ENCODE measurements at regions not wholly inside any gene's neighbourhood (a gene's known extent, or its start where the extent isn't known, plus 50 kb on each side); places are given as distances from the start of the nearest gene placed in this dataset.

DNA sequence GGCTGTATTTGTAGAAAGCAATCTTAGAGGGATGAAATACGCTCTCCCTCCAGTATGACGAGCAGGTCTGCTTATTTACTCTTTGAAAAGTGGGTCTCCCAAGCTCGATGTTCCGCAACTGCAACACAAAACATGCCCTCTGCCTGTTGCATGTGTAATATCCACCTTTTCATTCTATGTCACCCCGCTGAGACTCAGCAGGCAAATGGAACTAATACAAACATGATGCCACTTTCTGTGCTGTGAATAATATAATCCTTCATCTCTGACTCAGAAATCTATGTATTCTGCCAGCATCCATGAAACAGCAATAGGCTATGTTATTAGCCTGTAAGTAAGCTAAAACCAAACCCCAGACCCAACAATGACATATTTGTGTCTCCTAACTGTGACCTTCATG is 200.8 kb upstream of the TMCO5A start:
- TF ChIP-seq CTCF (IDR thresholded peaks at IDR 0.05) = no peak
- Histone ChIP-seq H3K4me1 (ENCODE audit: control insufficient read depth in 1 of 2, low read depth in 2 of 2) (no peaks in the 10 kb centered on the region), H3K9me3 (no peaks in the 10 kb centered on the region), H3K36me3 (no peaks in the 10 kb centered on the region), H3K27ac (no peak overlapping the region), H3K4me3 (no peak overlapping the region), H3K27me3 (replicated peaks; ENCODE audit: insufficient read depth) (no peaks in the 10 kb centered on the region)
- no peak for DNase-seq (ENCODE audit: low spot score)
- ATAC-seq (ENCODE audit: insufficient number of reproducible peaks, low FRiP score, low read depth) = no peak

DNA sequence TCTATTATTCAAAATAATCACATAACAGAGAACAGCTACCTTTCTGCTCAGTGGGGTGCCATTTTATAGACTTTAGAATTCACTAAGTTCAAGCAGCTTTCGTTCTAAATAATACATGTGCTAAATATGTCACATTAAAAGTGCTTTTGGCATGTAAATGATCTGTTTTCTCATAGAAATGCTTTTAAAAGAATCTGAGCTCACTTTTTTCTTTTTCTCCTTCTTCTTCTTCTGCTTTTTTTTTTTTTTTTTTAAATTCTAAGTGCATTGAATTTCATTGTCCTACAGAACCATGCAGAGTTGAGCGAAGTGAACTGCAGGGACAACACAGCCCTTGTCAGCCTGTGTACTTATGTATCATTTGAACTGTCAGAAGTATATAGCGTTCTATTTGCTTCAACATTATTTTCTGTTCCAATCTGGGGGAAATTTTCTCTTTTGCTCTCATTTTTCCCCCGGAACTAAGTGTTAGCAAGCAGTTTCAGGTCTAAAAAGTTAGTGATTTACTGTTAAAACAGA is 193.8 kb upstream of the TMCO5A start:
- DNase-seq (ENCODE audit: low spot score) (no peak), ATAC-seq (ENCODE audit: insufficient number of reproducible peaks, low FRiP score, low read depth) (no peak)
- no peaks in the 10 kb centered on the region for H3K36me3 ChIP-seq
- H3K27me3 ChIP-seq (replicated peaks; ENCODE audit: insufficient read depth) = no peaks in the 10 kb centered on the region
- H3K27ac ChIP-seq = no peak overlapping the region
- no peaks in the 10 kb centered on the region for H3K9me3 ChIP-seq
- no peak for TF ChIP-seq CTCF (IDR thresholded peaks at IDR 0.05)
- H3K4me1 ChIP-seq (ENCODE audit: control insufficient read depth in 1 of 2, low read depth in 2 of 2) = no peaks in the 10 kb centered on the region
- H3K4me3 ChIP-seq = no peak overlapping the region

DNA sequence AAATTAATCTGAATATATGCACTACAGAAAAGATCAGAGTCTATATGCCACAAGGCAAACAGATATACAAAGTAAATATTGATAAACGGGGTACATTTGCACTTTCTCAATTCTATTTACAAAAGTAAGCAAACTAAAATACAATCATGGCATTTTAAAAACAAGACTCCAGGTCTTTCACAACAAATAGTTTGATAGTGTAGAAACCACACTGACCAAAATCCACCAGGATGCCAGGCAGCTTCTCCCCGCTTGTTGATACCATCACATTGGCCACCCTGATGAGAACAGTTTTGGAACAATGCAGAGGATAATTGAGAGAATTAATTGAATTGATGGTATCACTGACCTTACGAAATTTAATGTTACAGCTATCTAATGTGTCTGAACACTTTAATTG is 190.6 kb upstream of the TMCO5A start:
- Histone ChIP-seq H3K36me3 (no peaks in the 10 kb centered on the region), H3K27me3 (replicated peaks; ENCODE audit: insufficient read depth) (no peaks in the 10 kb centered on the region), H3K9me3 (no peaks in the 10 kb centered on the region), H3K4me3 (no peak overlapping the region), H3K27ac (no peak overlapping the region), H3K4me1 (ENCODE audit: control insufficient read depth in 1 of 2, low read depth in 2 of 2) (no peaks in the 10 kb centered on the region)
- ATAC-seq (ENCODE audit: insufficient number of reproducible peaks, low FRiP score, low read depth) = no peak
- no peak for TF ChIP-seq CTCF (IDR thresholded peaks at IDR 0.05)
- no peak for DNase-seq (ENCODE audit: low spot score)

GRCh38 chr15:37744521-37744920 is 189.9 kb upstream of the TMCO5A start:
- no peaks in the 10 kb centered on the region for H3K36me3 ChIP-seq
- TF ChIP-seq CTCF (IDR thresholded peaks at IDR 0.05) = no peak
- no peaks in the 10 kb centered on the region for H3K9me3 ChIP-seq
- DNase-seq (ENCODE audit: low spot score) = no peak
- H3K4me3 ChIP-seq = no peak overlapping the region
- H3K27me3 ChIP-seq (replicated peaks; ENCODE audit: insufficient read depth) = no peaks in the 10 kb centered on the region
- no peaks in the 10 kb centered on the region for H3K4me1 ChIP-seq (ENCODE audit: control insufficient read depth in 1 of 2, low read depth in 2 of 2)
- no peak for ATAC-seq (ENCODE audit: insufficient number of reproducible peaks, low FRiP score, low read depth)
- H3K27ac ChIP-seq = no peak overlapping the region

DNA sequence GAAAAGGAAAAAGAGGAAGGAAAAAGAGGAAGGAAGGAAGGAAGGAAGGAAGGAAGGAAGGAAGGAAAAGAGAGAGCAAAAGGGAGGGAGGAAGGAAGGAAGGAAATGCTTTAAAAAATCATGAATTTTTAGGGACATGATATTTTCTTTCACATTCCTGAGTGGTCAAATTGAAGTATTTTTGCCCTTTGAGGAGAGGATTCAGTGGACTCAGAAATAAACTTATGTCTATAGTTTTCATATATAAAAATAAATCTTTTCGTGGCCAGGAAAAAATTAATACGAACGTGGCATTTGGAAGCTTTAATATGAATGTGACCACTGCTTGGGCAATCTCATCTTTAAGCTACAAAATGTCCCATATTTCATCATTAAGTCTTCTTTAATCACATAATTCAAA is 183.0 kb upstream of the TMCO5A start:
- H3K27me3 ChIP-seq (replicated peaks; ENCODE audit: insufficient read depth) = no peaks in the 10 kb centered on the region
- H3K9me3 ChIP-seq = no peaks in the 10 kb centered on the region
- H3K4me1 ChIP-seq (ENCODE audit: control insufficient read depth in 1 of 2, low read depth in 2 of 2) = no peaks in the 10 kb centered on the region
- no peak for TF ChIP-seq CTCF (IDR thresholded peaks at IDR 0.05)
- H3K27ac ChIP-seq = no peak overlapping the region
- no peaks in the 10 kb centered on the region for H3K36me3 ChIP-seq
- no peak for DNase-seq (ENCODE audit: low spot score)
- ATAC-seq (ENCODE audit: insufficient number of reproducible peaks, low FRiP score, low read depth) = no peak
- H3K4me3 ChIP-seq = no peak overlapping the region
